Mammary epithelial cell (primary cell): ENCODE measurements at regions not wholly inside any gene's neighbourhood (a gene's known extent, or its start where the extent isn't known, plus 50 kb on each side); places are given as distances from the start of the nearest gene placed in this dataset.

Experiments
- CTCF ChIP-seq, 2 donors: IDR thresholded peaks in 1 of 2; conservative IDR thresholded peaks in 1 of 2; 2 replicates each; pipeline ENCODE4 v1.5.1; 2011 to 2012; ENCODE audit warnings: inconsistent platforms in 2 of 2, low read length in 2 of 2, mild to moderate bottlenecking in 2 of 2, control low read depth in 1 of 2, low read depth in 1 of 2; ENCODE audit not compliant: insufficient read depth in 1 of 2; ENCODE audit errors: extremely low read depth in 1 of 2
- EZH2 ChIP-seq: IDR thresholded peaks from 2 replicates; pipeline ENCODE4 v1.6.1; 2012; ENCODE audit warnings: low read length, inconsistent platforms, borderline replicate concordance

- TF ChIP-seq CTCF (conservative IDR thresholded peaks at IDR 0.05 in 1 of 2, IDR thresholded peaks at IDR 0.05 in 1 of 2; ENCODE audit: extremely low read depth in 1 of 2, insufficient read depth in 1 of 2, low read depth in 1 of 2, low read length in 2 of 2) (no peak), EZH2 (no peak)
Observed at GRCh38 chr9:21580636-21581378, 98.7 kb upstream of the IFNE start.
